ENCODE measurements at regions not wholly inside any gene's neighbourhood (a gene's known extent, or its start where the extent isn't known, plus 50 kb on each side); places are given as distances from the start of the nearest gene placed in this dataset.

DNA sequence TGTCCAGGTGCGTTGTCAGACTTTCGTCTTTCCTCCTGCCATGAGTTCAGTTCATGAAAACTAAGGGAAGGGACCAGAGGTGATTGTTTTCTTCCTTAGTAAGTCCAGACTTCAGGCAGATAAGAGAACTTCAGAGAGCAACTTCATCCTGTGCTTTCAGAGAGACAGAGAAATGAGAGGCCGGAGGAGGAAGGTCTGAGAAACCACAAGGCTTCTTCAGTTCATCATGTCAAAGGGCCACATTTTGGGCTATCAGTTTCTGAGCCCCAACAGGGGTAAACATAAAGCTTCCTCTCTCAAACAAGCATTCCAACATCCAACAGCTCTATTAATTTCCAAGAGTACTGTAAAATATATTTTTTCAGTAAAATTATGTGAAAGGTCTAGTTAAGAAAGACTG lies 668.4 kb upstream of the NRP1 start:
- DNase-seq = no peak
- Histone ChIP-seq H3K9me3 (no peaks in the 10 kb centered on the region), H3K27ac (no peak overlapping the region), H3K4me1 (peaks cover 3% of the 10 kb centered on the region), H3K4me3 (no peak overlapping the region), H3K36me3 (ENCODE audit: low read depth, missing control alignments) (no peaks in the 10 kb centered on the region), H3K27me3 (no peaks in the 10 kb centered on the region)
- TF ChIP-seq POLR2A (IDR thresholded peaks at IDR 0.05) = no peak
- TF ChIP-seq, protein P1, sequence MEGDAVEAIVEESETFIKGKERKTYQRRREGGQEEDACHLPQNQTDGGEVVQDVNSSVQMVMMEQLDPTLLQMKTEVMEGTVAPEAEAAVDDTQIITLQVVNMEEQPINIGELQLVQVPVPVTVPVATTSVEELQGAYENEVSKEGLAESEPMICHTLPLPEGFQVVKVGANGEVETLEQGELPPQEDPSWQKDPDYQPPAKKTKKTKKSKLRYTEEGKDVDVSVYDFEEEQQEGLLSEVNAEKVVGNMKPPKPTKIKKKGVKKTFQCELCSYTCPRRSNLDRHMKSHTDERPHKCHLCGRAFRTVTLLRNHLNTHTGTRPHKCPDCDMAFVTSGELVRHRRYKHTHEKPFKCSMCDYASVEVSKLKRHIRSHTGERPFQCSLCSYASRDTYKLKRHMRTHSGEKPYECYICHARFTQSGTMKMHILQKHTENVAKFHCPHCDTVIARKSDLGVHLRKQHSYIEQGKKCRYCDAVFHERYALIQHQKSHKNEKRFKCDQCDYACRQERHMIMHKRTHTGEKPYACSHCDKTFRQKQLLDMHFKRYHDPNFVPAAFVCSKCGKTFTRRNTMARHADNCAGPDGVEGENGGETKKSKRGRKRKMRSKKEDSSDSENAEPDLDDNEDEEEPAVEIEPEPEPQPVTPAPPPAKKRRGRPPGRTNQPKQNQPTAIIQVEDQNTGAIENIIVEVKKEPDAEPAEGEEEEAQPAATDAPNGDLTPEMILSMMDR (IDR thresholded peaks at IDR 0.05) = no peak
- intact Hi-C loops (cut with DNase I; ENCODE audit: low total_unique reads) = no loop called here
- 88 to 95% methylated on average over 3 of the region's 3 CpGs for WGBS, 2 donors

DNA sequence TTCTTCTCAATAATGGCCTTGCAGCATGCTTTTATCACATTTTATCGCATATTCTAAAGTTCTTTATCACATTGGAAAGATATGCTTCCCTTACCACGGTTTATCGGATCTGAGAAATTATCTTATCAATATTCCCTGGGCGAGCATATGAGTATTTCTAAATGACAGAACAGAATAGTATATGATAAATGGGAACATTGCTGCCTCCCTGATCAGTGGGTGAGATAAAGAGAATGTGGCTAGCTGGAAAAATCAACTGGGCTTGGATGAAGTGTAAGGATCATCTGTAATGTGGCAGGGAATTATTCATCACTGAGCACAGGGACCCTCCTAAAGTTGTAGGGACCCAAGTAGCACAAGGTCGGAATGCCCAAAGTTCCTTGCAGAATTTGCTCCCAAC lies 667.4 kb upstream of the NRP1 start:
- intact Hi-C loops (cut with DNase I; ENCODE audit: low total_unique reads) = no loop called here
- DNase-seq = no peak
- Histone ChIP-seq H3K4me3 (no peak overlapping the region), H3K4me1 (peaks cover 3% of the 10 kb centered on the region), H3K36me3 (ENCODE audit: low read depth, missing control alignments) (no peaks in the 10 kb centered on the region), H3K27me3 (no peaks in the 10 kb centered on the region), H3K9me3 (no peaks in the 10 kb centered on the region), H3K27ac (no peak overlapping the region)
- TF ChIP-seq, protein P1 (IDR thresholded peaks at IDR 0.05) = no peak
- TF ChIP-seq POLR2A (IDR thresholded peaks at IDR 0.05) = no peak
- 62 to 80% methylated on average over 5 of the region's 5 CpGs for WGBS, 2 donors

DNA sequence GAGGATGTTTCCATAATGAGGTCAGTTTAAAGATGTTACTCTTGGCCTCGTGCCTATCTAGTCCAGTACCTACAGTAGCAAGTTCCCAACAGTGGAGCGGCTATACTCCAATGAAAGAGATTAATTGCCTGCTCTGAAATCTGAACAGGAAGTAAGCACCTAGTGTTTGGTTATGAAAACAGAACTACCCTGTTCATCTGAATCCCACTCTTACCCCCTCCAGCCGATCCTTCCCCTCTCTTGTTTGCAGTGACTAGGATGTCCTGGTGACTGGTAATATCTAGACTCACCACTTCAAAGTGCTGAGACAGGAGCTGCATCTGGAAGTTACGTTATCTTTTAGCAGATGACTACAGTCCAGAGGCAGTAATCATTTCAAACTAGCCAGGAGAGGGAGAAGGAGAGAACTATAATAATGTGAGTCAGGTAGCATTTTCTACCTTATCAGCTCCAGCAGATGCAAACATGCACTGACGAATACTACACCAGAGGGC lies 666.7 kb upstream of the NRP1 start:
- DNase-seq = peak; percentile 18
- no peaks in the 10 kb centered on the region for H3K9me3 ChIP-seq
- no peak overlapping the region for H3K27ac ChIP-seq
- no peaks in the 10 kb centered on the region for H3K27me3 ChIP-seq
- peaks cover 3% of the 10 kb centered on the region for H3K4me1 ChIP-seq
- H3K4me3 ChIP-seq = no peak overlapping the region
- intact Hi-C loops (cut with DNase I; ENCODE audit: low total_unique reads) = no loop called here
- TF ChIP-seq, protein P1 (IDR thresholded peaks at IDR 0.05) = no peak
- TF ChIP-seq POLR2A (IDR thresholded peaks at IDR 0.05) = no peak
- WGBS, 2 donors = 40 to 70% methylated on average over 5 of the region's 5 CpGs
- no peaks in the 10 kb centered on the region for H3K36me3 ChIP-seq (ENCODE audit: low read depth, missing control alignments)

DNA sequence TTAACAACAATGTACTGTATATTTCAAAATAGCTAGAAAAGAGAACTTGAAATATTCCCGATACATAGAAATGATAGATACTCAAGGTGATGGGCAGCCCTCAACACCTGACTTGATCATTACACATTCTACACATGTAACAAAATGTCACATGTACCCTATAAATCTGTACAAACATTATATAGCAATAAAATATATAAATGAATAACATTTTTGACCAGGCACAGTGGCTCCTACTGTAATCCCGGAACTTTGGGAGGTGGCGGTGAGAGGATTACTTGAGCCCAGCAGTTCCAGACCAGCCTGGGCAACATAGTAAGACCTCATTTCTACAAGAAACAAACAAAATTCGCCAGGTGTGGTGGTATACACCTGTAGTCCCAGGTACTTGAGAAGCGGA lies 659.5 kb upstream of the NRP1 start:
- Histone ChIP-seq H3K27me3 (no peaks in the 10 kb centered on the region), H3K4me3 (no peak overlapping the region), H3K36me3 (ENCODE audit: low read depth, missing control alignments) (no peaks in the 10 kb centered on the region), H3K9me3 (no peaks in the 10 kb centered on the region), H3K4me1 (no peaks in the 10 kb centered on the region), H3K27ac (no peak overlapping the region)
- no peak for DNase-seq
- TF ChIP-seq POLR2A (IDR thresholded peaks at IDR 0.05) = no peak
- TF ChIP-seq, protein P1 (IDR thresholded peaks at IDR 0.05) = no peak
- intact Hi-C loops (cut with DNase I; ENCODE audit: low total_unique reads) = no loop called here
- 94 to 96% methylated on average over 5 of the region's 5 CpGs for WGBS, 2 donors

DNA sequence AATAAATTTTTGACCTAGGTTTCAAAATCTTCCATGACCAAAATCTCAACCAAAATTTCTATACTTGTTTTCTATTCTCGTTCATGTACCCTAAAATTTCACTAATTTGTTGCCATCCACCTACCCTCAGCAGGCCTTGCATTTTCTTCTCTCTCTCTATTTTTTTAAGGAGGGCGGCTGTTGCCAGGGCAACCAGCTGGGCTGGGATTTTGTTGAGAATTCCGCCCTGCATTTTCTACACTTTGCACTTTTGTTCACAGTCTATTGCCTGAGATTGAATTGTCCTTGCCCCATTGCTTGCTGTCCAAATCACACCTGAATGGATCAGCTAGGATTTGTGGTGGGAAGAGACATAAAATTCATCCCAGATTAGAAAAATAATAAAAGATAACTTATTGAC lies 657.5 kb upstream of the NRP1 start:
- intact Hi-C loops (cut with DNase I; ENCODE audit: low total_unique reads) = no loop called here
- no peaks in the 10 kb centered on the region for H3K27me3 ChIP-seq
- H3K27ac ChIP-seq = no peak overlapping the region
- H3K9me3 ChIP-seq = no peaks in the 10 kb centered on the region
- no peaks in the 10 kb centered on the region for H3K4me1 ChIP-seq
- H3K4me3 ChIP-seq = no peak overlapping the region
- H3K36me3 ChIP-seq (ENCODE audit: low read depth, missing control alignments) = no peaks in the 10 kb centered on the region
- WGBS, 2 donors = 93% methylated on average over 3 of the region's 3 CpGs
- DNase-seq = no peak
- TF ChIP-seq, protein P1 (IDR thresholded peaks at IDR 0.05) = no peak
- no peak for TF ChIP-seq POLR2A (IDR thresholded peaks at IDR 0.05)
